ENCODE measurements at regions not wholly inside any gene's neighbourhood (a gene's known extent, or its start where the extent isn't known, plus 50 kb on each side); places are given as distances from the start of the nearest gene placed in this dataset.

DNA sequence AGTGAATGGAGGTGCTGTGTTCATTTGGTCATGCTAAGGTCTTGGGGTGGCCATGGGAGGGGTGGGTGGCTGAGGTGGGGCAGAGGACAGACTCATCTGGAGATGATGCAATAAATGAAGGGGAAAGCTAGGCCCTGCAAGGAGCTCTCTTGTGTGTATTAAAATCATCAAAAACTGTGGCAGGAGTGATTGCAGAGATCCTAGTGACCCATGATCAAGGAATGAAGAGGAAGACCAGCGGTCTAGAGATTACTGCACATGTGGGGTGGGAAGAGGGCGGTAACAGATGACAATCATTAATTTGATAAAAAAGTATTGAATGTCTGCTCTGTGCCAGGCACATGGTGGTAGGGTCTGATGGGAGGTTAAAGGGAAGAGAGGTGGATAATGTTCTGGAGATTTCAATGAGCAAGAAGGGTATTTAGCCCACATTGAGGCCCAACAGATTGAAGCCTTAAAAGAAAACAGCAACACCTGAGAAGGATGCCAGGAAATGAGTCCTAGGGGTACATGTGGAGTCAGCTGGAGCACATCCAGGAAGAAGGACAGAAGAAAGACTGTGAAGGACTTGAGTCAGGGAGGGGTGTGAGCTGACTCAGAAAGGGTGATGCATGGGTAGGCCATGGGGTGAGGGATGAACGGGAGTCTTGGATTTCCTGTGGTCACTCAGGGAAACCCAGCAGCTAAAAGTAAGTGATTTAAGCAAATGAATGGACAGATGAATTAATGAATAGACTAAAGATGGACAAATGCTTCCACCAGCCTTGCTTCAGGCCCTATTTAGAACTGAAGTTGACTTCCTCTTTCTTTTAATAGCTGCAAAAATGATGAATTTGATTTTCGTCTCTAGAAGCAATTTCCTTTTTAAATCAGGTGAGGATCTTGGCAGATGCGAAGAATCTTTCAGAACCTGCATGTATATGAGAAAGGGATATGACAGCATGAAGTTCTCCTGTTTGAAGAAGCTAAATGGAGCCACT lies 83.1 kb upstream of the IGFBP3 start:
- in situ Hi-C loops (cut with MboI) (no loop called here), intact Hi-C loops (cut with micrococcal nuclease; ENCODE audit: unreplicated experiment) (no loop called here)
- WGBS (ENCODE audit: insufficient coverage, insufficient replicate concordance, low lambda C conversion rate, missing lambda C conversion rate), result 6% methylated on average over 5 of the region's 5 CpGs
- H3K27ac ChIP-seq (ENCODE audit: control insufficient read depth, insufficient read depth), result no peak overlapping the region
- FAIRE-seq (no peak), DNase-seq (ENCODE audit: low read depth, low spot score) (no peak), ATAC-seq (no peak)
- H3K4me1 ChIP-seq (ENCODE audit: control insufficient read depth, insufficient read depth, low read length), result no peaks in the 10 kb centered on the region
- no peak overlapping the region for H3K9ac ChIP-seq (ENCODE audit: control insufficient read depth, insufficient read depth, low read length)
- POLR2A ChIA-PET, result interaction anchor here (1.2 kb wide), 1 partner anchor 10 kb away, joined by 3 read pairs; no protein-coding TSS in a partner anchor
- no peaks in the 10 kb centered on the region for H3K79me2 ChIP-seq (ENCODE audit: control insufficient read depth, insufficient read depth, low read length)
- no peaks in the 10 kb centered on the region for H3K36me3 ChIP-seq (ENCODE audit: control insufficient read depth in 2 of 2, insufficient read depth in 2 of 2, low read length in 1 of 2)
- H4K20me1 ChIP-seq (ENCODE audit: control insufficient read depth, insufficient read depth), result no peaks in the 10 kb centered on the region
- BruUV-seq (replicated peaks), result no TSS peak
- RAD21 ChIA-PET (ENCODE audit: unreplicated experiment), result interaction anchor here (0.7 to 2.1 kb wide), 5 partner anchors 14 to 134 kb away, joined by 3 to 6 read pairs (median 4); no protein-coding TSS in a partner anchor
- SMC1A ChIA-PET (ENCODE audit: uncharacterized antibody, unreplicated experiment), result interaction anchor here (1.3 to 2.0 kb wide), 2 partner anchors 19 to 134 kb away, joined by 5 to 8 read pairs; no protein-coding TSS in a partner anchor
- CTCF ChIA-PET, result interaction anchor here (0.9 to 1.1 kb wide), 2 partner anchors 18 to 19 kb away, joined by 3 to 5 read pairs; no protein-coding TSS in a partner anchor
- H3K9me3 ChIP-seq (replicated peaks; ENCODE audit: control insufficient read depth, insufficient read depth, low read length), result no peaks in the 10 kb centered on the region; the same call in 2 of the 3 replicates
- H3K27me3 ChIP-seq (replicated peaks in 1 of 2; ENCODE audit: control insufficient read depth in 2 of 2, insufficient read depth in 2 of 2, low read length in 1 of 2), result no peaks in the 10 kb centered on the region
- TF ChIP-seq ZNF24 (IDR thresholded peaks at IDR 0.05) (peak; percentile 87), SPI1 (IDR thresholded peaks at IDR 0.05; ENCODE audit: borderline replicate concordance, insufficient read depth, low read depth, low read length) (peak; percentile 76), MEF2B (IDR thresholded peaks at IDR 0.05; ENCODE audit: partially characterized antibody, poor library complexity, severe bottlenecking) (peak; percentile 23), KLF5 (IDR thresholded peaks at IDR 0.05; ENCODE audit: partially characterized antibody) (no peak)
- H3K4me2 ChIP-seq (ENCODE audit: control insufficient read depth, insufficient read depth), result no peak overlapping the region
- no peak overlapping the region for H2AFZ ChIP-seq (ENCODE audit: control insufficient read depth, low read depth, low read length)
- H3K4me3 ChIP-seq, result no peak overlapping the region

DNA sequence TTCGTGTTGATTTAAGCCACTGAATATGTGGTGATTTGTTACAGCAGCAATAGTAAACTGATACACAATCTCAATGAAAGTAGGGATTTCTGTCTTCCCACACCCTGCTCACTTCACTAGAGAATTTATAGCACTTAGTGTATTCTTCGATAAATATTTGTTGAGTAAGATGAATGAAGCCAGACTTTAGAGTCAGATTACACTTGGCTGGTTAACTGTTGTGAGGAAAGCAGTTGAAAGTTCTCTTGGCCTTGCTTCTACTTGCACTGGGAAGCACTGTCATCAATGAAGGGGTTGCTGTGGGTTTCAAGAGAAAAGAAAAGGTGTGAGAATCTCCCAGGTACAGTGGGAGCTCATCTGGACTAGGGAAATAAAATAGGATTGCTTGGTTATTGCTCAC lies 82.1 kb upstream of the IGFBP3 start:
- intact Hi-C loops (cut with micrococcal nuclease; ENCODE audit: unreplicated experiment) (no loop called here), in situ Hi-C loops (cut with MboI) (no loop called here)
- Histone ChIP-seq H3K4me1 (ENCODE audit: control insufficient read depth, insufficient read depth, low read length) (no peaks in the 10 kb centered on the region), H3K36me3 (ENCODE audit: control insufficient read depth in 2 of 2, insufficient read depth in 2 of 2, low read length in 1 of 2) (no peaks in the 10 kb centered on the region), H4K20me1 (ENCODE audit: control insufficient read depth, insufficient read depth) (no peaks in the 10 kb centered on the region), H3K27ac (ENCODE audit: control insufficient read depth, insufficient read depth) (no peak overlapping the region), H3K27me3 (replicated peaks in 1 of 2; ENCODE audit: control insufficient read depth in 2 of 2, insufficient read depth in 2 of 2, low read length in 1 of 2) (no peaks in the 10 kb centered on the region), H3K4me3 (no peak overlapping the region), H3K79me2 (ENCODE audit: control insufficient read depth, insufficient read depth, low read length) (no peaks in the 10 kb centered on the region), H3K4me2 (ENCODE audit: control insufficient read depth, insufficient read depth) (no peak overlapping the region), H2AFZ (ENCODE audit: control insufficient read depth, low read depth, low read length) (no peak overlapping the region), H3K9ac (ENCODE audit: control insufficient read depth, insufficient read depth, low read length) (no peak overlapping the region), H3K9me3 (replicated peaks; ENCODE audit: control insufficient read depth, insufficient read depth, low read length) (no peaks in the 10 kb centered on the region; the same call in 2 of the 3 replicates)
- ChIA-PET RAD21 (ENCODE audit: unreplicated experiment) (interaction anchor here (0.6 to 2.1 kb wide), 3 partner anchors 8 to 57 kb away, joined by 3 to 5 read pairs (median 4); no protein-coding TSS in a partner anchor), CTCF (no interaction called here), POLR2A (interaction anchor here (1.2 kb wide), 1 partner anchor 9 kb away, joined by 3 read pairs; no protein-coding TSS in a partner anchor), SMC1A (ENCODE audit: uncharacterized antibody, unreplicated experiment) (interaction anchor here (1.3 to 2.0 kb wide), 2 partner anchors 18 to 135 kb away, joined by 5 to 8 read pairs; no protein-coding TSS in a partner anchor)
- WGBS (ENCODE audit: insufficient coverage, insufficient replicate concordance, low lambda C conversion rate, missing lambda C conversion rate), result 20% methylated on average over 2 of the region's 2 CpGs
- FAIRE-seq (no peak), ATAC-seq (no peak), DNase-seq (ENCODE audit: low read depth, low spot score) (no peak)
- BruUV-seq (replicated peaks), result no TSS peak
- TF ChIP-seq SPI1 (IDR thresholded peaks at IDR 0.05; ENCODE audit: borderline replicate concordance, insufficient read depth, low read depth, low read length) (no peak), MYC (IDR thresholded peaks at IDR 0.05; ENCODE audit: insufficient read depth, insufficient read length, insufficient replicate concordance, low read length, severe bottlenecking) (no peak), SMARCA5 (IDR thresholded peaks at IDR 0.05) (no peak), PAX5 (IDR thresholded peaks at IDR 0.05; ENCODE audit: borderline replicate concordance, low read depth, low read length) (no peak), NFYB (IDR thresholded peaks at IDR 0.05; ENCODE audit: insufficient read depth, low read depth, low read length) (no peak), KLF5 (IDR thresholded peaks at IDR 0.05; ENCODE audit: partially characterized antibody) (no peak), KAT2A (conservative IDR thresholded peaks at IDR 0.05; ENCODE audit: control insufficient read depth, low read depth, low read length) (no peak), YBX1 (IDR thresholded peaks at IDR 0.05) (no peak), MEF2A (IDR thresholded peaks at IDR 0.05; ENCODE audit: insufficient read depth, low read depth, low read length) (no peak)
- TF ChIP-seq, protein P1, sequence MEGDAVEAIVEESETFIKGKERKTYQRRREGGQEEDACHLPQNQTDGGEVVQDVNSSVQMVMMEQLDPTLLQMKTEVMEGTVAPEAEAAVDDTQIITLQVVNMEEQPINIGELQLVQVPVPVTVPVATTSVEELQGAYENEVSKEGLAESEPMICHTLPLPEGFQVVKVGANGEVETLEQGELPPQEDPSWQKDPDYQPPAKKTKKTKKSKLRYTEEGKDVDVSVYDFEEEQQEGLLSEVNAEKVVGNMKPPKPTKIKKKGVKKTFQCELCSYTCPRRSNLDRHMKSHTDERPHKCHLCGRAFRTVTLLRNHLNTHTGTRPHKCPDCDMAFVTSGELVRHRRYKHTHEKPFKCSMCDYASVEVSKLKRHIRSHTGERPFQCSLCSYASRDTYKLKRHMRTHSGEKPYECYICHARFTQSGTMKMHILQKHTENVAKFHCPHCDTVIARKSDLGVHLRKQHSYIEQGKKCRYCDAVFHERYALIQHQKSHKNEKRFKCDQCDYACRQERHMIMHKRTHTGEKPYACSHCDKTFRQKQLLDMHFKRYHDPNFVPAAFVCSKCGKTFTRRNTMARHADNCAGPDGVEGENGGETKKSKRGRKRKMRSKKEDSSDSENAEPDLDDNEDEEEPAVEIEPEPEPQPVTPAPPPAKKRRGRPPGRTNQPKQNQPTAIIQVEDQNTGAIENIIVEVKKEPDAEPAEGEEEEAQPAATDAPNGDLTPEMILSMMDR (IDR thresholded peaks at IDR 0.05 in 2 of 3, conservative IDR thresholded peaks at IDR 0.05 in 1 of 3; ENCODE audit: control insufficient read depth in 2 of 3, extremely low read depth in 1 of 3, insufficient read depth in 1 of 3, low read depth in 3 of 3, low read length in 3 of 3), result no peak
